Naive thymus-derived CD8-positive, alpha-beta T cell (primary cell): ENCODE measurements at regions not wholly inside any gene's neighbourhood (a gene's known extent, or its start where the extent isn't known, plus 50 kb on each side); places are given as distances from the start of the nearest gene placed in this dataset.

Source experiments
- ATAC-seq, 2 donors: fragments of 150-1000 bp; cut with Tn5 transposase in 1 of 2; sonication (Bioruptor Pico), chemical (Tn5 transposase) in 1 of 2; 1 replicate in 1 of 2; 2 replicates in 1 of 2; pipeline ENCODE4 v1.10.0; 2021; ENCODE audit warnings: mild to moderate bottlenecking in 2 of 2, moderate library complexity in 2 of 2
- POLR2A ChIA-PET: fragments of 350-600 bp; sonication (Branson Sonifier 250); formaldehyde crosslinking; loops from one replicate; lab custom pipeline; 2021; ENCODE audit warnings: antibody characterized with exemption; lab: Charles Lee
- DNase-seq, 10 donors: peaks; one replicate each; pipeline versions ENCODE4 v3.0.0 to v3.0.0-alpha.2; 2020 to 2022
- H3K27ac Mint-ChIP-seq, 10 donors: one replicate each; pipeline ENCODE4 v1.8.0; 2020 to 2022; ENCODE audit warnings: mild to moderate bottlenecking in 10 of 10, mixed read lengths in 10 of 10, moderate library complexity in 4 of 10, inconsistent platforms in 1 of 10
- H3K27me3 Mint-ChIP-seq, 5 donors: one replicate each; pipeline ENCODE4 v1.8.0; 2021 to 2022; ENCODE audit warnings: mixed read lengths in 5 of 5
- H3K36me3 Mint-ChIP-seq, 3 donors: one replicate each; pipeline ENCODE4 v1.8.0; 2020 to 2022; ENCODE audit warnings: mixed read lengths in 3 of 3, mild to moderate bottlenecking in 2 of 3, inconsistent platforms in 1 of 3
- H3K4me1 Mint-ChIP-seq, 4 donors: one replicate each; pipeline ENCODE4 v1.8.0; 2021 to 2022; ENCODE audit warnings: mixed read lengths in 4 of 4
- H3K4me3 Mint-ChIP-seq, 10 donors: one replicate each; pipeline ENCODE4 v1.8.0; 2020 to 2022; ENCODE audit warnings: mild to moderate bottlenecking in 10 of 10, mixed read lengths in 10 of 10, moderate library complexity in 6 of 10, inconsistent platforms in 1 of 10
- H3K9me3 Mint-ChIP-seq, 9 donors: one replicate each; pipeline ENCODE4 v1.8.0; 2020 to 2022; ENCODE audit warnings: mixed read lengths in 9 of 9, mild to moderate bottlenecking in 3 of 9, inconsistent platforms in 1 of 9, moderate library complexity in 1 of 9

- ATAC-seq (no peak), DNase-seq (no peak)
- Mint-ChIP-seq H3K27ac (peak overlapping the region in 1 of 10 donors; percentile 20), H3K4me3 (no peak overlapping the region), H3K9me3 (peaks cover 0 to 4% (median 3%) of the 10 kb centered on the region in 9 donors), H3K4me1 (no peaks in the 10 kb centered on the region), H3K27me3 (peaks cover 19 to 39% (median 32%) of the 10 kb centered on the region in 5 donors), H3K36me3 (no peaks in the 10 kb centered on the region)
- POLR2A ChIA-PET, result no interaction called here
Observed at GRCh38 chr2:41992056-41992642, 55.7 kb upstream of the PKDCC start.

DNA sequence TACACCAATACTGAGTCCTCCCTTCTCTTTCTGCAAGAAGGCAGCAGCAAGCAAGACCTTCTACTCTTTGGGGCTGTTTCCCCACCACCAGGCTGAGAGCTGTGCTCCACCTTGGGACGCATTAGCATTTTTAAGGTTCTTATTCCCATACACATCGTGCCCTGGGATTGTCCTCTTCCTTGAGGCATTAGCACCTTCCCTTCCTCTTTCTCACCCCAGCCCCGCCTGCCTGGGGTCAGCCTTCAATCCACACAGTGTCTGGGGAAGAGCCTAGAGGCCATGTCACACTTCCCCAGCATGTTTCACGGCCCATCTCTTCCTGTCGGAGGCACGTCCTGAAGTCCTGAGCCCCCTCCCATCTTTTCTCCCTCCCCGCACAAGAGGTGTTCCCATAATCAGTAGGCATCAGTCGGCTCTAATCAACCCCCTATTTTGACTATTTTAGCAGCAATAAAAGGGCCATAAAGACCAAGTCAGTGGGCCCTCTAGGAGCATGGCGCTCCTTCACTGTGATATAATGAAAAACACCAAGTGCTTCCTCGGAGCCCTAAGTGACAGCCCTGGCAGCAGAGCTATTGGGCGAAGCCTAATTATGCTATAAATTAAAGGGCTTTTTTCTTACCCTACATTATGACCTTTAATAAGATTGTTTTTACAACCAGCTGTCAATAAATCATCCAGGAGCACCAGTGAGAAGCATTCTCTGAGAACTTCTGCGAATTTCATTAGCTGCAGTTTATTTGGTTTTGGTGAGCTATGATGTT, 55.0 kb upstream of the PKDCC start:
- ATAC-seq, result no peak
- Mint-ChIP-seq H3K36me3 (no peaks in the 10 kb centered on the region), H3K27me3 (peaks cover 16 to 38% (median 33%) of the 10 kb centered on the region in 5 donors), H3K4me1 (no peaks in the 10 kb centered on the region), H3K9me3 (peaks cover 0 to 8% (median 3%) of the 10 kb centered on the region in 9 donors), H3K27ac (peak overlapping the region in 2 of 10 donors; percentile 20 to 35), H3K4me3 (no peak overlapping the region)
- POLR2A ChIA-PET, result no interaction called here
- no peak for DNase-seq

DNA sequence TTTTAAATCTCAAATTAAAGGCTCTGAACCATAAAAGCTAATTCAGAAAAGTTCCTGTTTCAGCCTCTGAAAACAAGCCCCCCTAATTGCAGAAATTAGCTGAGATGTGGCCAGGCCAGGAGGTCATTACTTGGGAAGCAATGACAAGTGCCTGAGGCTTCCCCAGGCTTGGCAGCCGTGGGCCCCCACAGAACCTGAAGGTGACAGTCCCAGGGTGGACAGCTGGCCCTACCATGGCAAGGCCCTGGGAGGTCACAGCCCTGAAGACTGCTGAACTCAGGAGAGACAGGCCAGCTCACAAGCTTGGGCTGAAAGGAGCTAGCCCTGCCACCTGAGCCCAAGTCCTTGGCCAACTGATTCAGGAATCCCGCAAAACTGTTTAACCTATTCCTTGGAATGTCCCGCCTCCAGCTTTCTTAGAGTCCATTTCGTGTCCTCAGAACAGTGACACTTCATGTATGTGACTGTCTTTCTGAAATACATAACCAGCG, 54.3 kb upstream of the PKDCC start:
- POLR2A ChIA-PET, result no interaction called here
- Mint-ChIP-seq H3K27me3 (peaks cover 17 to 37% (median 27%) of the 10 kb centered on the region in 5 donors), H3K36me3 (no peaks in the 10 kb centered on the region), H3K27ac (no peak overlapping the region), H3K4me1 (no peaks in the 10 kb centered on the region), H3K9me3 (peaks cover 0 to 8% (median 3%) of the 10 kb centered on the region in 9 donors), H3K4me3 (no peak overlapping the region)
- DNase-seq (no peak), ATAC-seq (no peak)

- no peak overlapping the region for H3K27ac Mint-ChIP-seq
- peaks cover 15 to 37% (median 24%) of the 10 kb centered on the region in 5 donors for H3K27me3 Mint-ChIP-seq
- H3K4me1 Mint-ChIP-seq, result no peaks in the 10 kb centered on the region
- POLR2A ChIA-PET, result no interaction called here
- ATAC-seq (no peak), DNase-seq (no peak)
- no peak overlapping the region for H3K4me3 Mint-ChIP-seq
- no peaks in the 10 kb centered on the region for H3K36me3 Mint-ChIP-seq
- peaks cover 0 to 8% (median 3%) of the 10 kb centered on the region in 9 donors for H3K9me3 Mint-ChIP-seq
Observed at GRCh38 chr2:41994233-41994637, 53.6 kb upstream of the PKDCC start.

DNA sequence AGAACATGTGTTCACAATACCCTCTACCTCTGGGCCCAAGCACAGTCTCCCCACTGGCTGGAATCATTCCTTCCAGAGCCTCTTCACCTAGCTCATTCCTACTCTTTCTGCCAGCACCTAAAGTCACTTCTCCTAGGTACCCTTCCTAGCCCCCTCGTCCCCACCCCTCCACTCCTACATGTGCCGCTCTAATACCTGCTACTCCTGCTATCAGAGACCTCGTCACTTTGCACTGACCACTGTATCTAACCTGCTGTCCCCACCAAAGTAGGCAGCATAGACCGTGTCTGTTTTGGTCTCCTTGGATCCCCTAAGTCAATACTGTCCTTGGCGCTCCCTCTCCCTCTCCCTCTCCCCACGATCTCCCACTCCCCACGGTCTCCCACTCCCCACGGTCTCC, 53.2 kb upstream of the PKDCC start:
- Mint-ChIP-seq H3K9me3 (peaks cover 0 to 8% (median 3%) of the 10 kb centered on the region in 9 donors), H3K27me3 (peaks cover 10 to 37% (median 23%) of the 10 kb centered on the region in 5 donors), H3K4me1 (no peaks in the 10 kb centered on the region), H3K4me3 (no peak overlapping the region), H3K27ac (peak overlapping the region in 1 of 10 donors; percentile 44), H3K36me3 (no peaks in the 10 kb centered on the region)
- ATAC-seq (no peak), DNase-seq (no peak)
- POLR2A ChIA-PET, result no interaction called here

DNA sequence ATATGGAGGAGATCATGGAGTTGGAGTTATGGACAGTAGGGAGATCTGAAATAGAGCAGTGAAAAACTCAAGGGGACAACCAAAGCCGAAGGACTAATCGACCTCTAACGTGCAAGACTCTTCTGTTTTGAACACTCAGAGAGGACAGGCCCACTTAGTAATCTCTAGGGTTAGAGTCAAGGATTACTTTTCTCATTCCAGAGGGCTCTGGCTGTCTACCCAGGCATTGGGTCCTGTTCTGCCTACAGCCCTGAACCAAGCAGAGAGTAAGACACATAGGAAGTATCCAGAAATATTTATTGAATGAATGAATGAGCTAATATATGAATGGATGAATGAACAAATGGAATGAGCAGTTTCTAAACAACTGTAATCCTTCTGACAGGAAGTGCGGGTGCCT, 50.3 kb upstream of the PKDCC start:
- H3K27me3 Mint-ChIP-seq, result peaks cover 6 to 20% (median 12%) of the 10 kb centered on the region in 5 donors
- H3K9me3 Mint-ChIP-seq, result peaks cover 0 to 8% (median 4%) of the 10 kb centered on the region in 9 donors
- H3K36me3 Mint-ChIP-seq, result peaks cover 0 to 6% (median 0%) of the 10 kb centered on the region in 3 donors
- no peaks in the 10 kb centered on the region for H3K4me1 Mint-ChIP-seq
- DNase-seq (no peak), ATAC-seq (no peak)
- H3K4me3 Mint-ChIP-seq, result no peak overlapping the region
- H3K27ac Mint-ChIP-seq, result peak overlapping the region in 1 of 10 donors; percentile 32
- POLR2A ChIA-PET, result no interaction called here
